HG02884 (cell line): ENCODE measurements at regions not wholly inside any gene's neighbourhood (a gene's known extent, or its start where the extent isn't known, plus 50 kb on each side); places are given as distances from the start of the nearest gene placed in this dataset.

Experiments used
- ATAC-seq: cut with Tn5 transposase; IDR thresholded peaks from one replicate; pipeline ENCODE4 v1.9.1; 2021; ENCODE audit warnings: mild to moderate bottlenecking, moderate library complexity; ENCODE audit not compliant: unreplicated experiment

GRCh38 chr4:36394352-36394903 lies 113.0 kb downstream of the DTHD1 start:
- ATAC-seq, result no peak

- peak; percentile 58 for ATAC-seq
These were observed 118.4 kb downstream of the DTHD1 start for GRCh38 chr4:36399762-36400353.

GRCh38 chr4:36402008-36402758 lies 120.8 kb downstream of the DTHD1 start:
- ATAC-seq, result no peak

- no peak for ATAC-seq
These were observed 129.9 kb downstream of the DTHD1 start for GRCh38 chr4:36411338-36411737.

GRCh38 chr4:36414248-36414647 lies 132.8 kb downstream of the DTHD1 start:
- ATAC-seq, result no peak

GRCh38 chr4:36417146-36417545 lies 135.7 kb downstream of the DTHD1 start:
- ATAC-seq, result no peak

- no peak for ATAC-seq
These were observed 138.8 kb downstream of the DTHD1 start for GRCh38 chr4:36420111-36420679.

GRCh38 chr4:36422607-36423006 lies 141.2 kb downstream of the DTHD1 start:
- ATAC-seq, result no peak

GRCh38 chr4:36426741-36427140 lies 145.3 kb downstream of the DTHD1 start:
- ATAC-seq, result no peak

- ATAC-seq, result no peak
These were observed 146.3 kb downstream of the DTHD1 start for GRCh38 chr4:36427696-36428095.

- no peak for ATAC-seq
These were observed 151.2 kb downstream of the DTHD1 start for GRCh38 chr4:36432586-36432985.

GRCh38 chr4:36439556-36439955 lies 158.1 kb downstream of the DTHD1 start:
- no peak for ATAC-seq

GRCh38 chr4:36445480-36445879 lies 164.1 kb downstream of the DTHD1 start:
- ATAC-seq, result no peak

- no peak for ATAC-seq
These were observed 164.9 kb downstream of the DTHD1 start for GRCh38 chr4:36446275-36446674.

- ATAC-seq, result no peak
These were observed 179.9 kb downstream of the DTHD1 start for GRCh38 chr4:36461344-36461743.

- ATAC-seq, result no peak
These were observed 186.3 kb downstream of the DTHD1 start for GRCh38 chr4:36467670-36468069.

- ATAC-seq, result no peak
These were observed 190.5 kb downstream of the DTHD1 start for GRCh38 chr4:36471903-36472302.

GRCh38 chr4:36476135-36476534 lies 194.7 kb downstream of the DTHD1 start:
- ATAC-seq, result no peak

GRCh38 chr4:36477861-36478260 lies 196.4 kb downstream of the DTHD1 start:
- no peak for ATAC-seq

- no peak for ATAC-seq
These were observed 204.5 kb downstream of the DTHD1 start for GRCh38 chr4:36485885-36486284.

- ATAC-seq, result no peak
These were observed 208.4 kb downstream of the DTHD1 start for GRCh38 chr4:36489798-36490197.

- ATAC-seq, result no peak
These were observed 210.6 kb downstream of the DTHD1 start for GRCh38 chr4:36492041-36492440.
